Lung microvascular endothelial cell (primary cell): ENCODE measurements at regions not wholly inside any gene's neighbourhood (a gene's known extent, or its start where the extent isn't known, plus 50 kb on each side); places are given as distances from the start of the nearest gene placed in this dataset.
A peak's percentile ranks its signal among the peaks of the same experiment; 100 is the strongest.

ENCODE experiments used
- DNase-seq, 2 donors: peaks; one replicate each; pipeline versions ENCODE4 v3.0.0 to v3.0.0-alpha.2; 2010; ENCODE audit warnings: low read depth in 2 of 2

- DNase-seq = peak; percentile 78 to 83
Observed at GRCh38 chr4:18593297-18594002, 571.9 kb upstream of the LCORL start.

GRCh38 chr4:18582841-18583240 lies 561.3 kb upstream of the LCORL start:
- DNase-seq = no peak

DNA sequence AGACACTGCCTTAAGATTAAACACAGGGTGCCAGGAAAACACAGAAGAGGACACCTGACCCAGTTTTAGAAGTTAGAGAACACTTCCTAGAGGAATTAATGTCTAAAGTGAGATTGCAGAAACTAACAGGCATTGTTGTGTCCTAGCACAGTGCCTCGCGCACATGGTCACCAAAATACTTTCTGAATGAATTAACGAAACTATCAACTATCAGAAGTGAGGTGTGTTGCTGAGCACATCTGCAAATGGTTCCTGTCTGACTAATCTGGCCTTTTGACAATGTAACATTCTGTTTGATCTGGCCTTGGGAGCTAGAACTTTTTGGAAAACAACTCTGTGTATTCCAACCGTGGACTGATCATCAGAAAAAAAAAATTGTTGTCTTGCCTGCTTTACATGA lies 556.8 kb upstream of the LCORL start:
- peak in 1 of 2 donors; percentile 31 for DNase-seq

DNA sequence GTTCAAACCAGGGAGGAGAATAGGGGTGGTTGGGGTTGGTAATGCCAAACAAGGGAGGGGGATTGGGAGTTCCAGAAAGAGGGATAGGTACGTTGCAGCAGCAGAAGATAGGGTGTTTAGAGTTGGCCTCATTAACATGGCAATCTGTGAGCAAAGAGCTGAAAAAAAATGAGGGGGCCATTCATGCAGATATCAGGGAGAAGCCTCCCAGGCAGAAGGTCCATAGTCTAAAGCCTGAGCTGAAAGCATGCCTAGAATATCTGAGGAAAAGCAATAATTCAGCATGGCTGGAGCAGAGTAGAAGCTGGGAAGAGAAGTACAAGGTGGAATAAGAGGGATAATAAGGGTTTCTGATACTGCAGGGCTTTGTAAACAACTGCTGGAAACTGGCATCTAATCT lies 550.9 kb upstream of the LCORL start:
- DNase-seq = no peak

GRCh38 chr4:18571301-18571761 lies 549.8 kb upstream of the LCORL start:
- no peak for DNase-seq

DNA sequence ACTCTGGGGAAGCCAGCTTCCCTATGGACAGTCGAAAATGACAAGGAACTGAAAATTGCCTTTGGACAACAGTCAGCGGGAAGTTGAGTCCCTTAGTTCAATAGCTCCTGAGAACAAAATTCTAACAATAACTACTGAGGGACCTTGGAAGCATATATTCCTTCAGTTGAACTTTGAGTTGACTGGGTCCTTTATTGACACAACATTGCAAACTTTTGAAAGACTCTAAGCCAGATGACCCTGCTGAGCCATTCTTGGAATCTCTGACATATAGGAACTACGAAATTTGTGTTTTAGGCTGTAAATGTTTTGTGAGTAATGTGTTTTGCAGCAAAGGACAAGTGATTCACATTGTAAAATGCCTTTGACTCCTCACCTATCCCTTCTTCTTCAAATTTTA lies 548.8 kb upstream of the LCORL start:
- no peak for DNase-seq

- peak in 1 of 2 donors; percentile 54 for DNase-seq
Observed at GRCh38 chr4:18568600-18568999, 547.0 kb upstream of the LCORL start.

GRCh38 chr4:18566970-18567799 lies 545.6 kb upstream of the LCORL start:
- peak in 1 of 2 donors; percentile 49 for DNase-seq

DNA sequence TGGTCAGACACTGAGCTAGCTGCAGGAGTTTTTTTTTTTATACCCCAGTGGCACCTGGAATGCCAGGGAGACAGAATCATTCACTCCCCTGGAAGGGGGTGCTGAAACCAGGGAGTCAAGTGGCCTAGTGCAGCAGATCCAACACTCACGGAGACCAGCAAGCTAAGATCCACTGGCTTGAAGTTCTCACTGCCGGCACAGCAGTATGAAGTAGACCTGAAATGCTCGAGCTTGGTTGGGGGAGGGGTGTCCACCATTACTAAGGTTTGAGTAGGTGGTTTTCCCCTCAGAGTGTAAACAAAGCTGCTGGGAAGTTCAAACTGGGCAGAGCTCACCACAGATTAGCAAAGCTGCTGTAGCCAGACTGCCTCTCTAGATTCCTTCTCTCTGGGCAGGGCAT lies 537.9 kb upstream of the LCORL start:
- DNase-seq = no peak

GRCh38 chr4:18556402-18556801 lies 534.8 kb upstream of the LCORL start:
- DNase-seq = no peak

- DNase-seq = peak in 1 of 2 donors; percentile 41
Observed at GRCh38 chr4:18540349-18540748, 518.8 kb upstream of the LCORL start.

DNA sequence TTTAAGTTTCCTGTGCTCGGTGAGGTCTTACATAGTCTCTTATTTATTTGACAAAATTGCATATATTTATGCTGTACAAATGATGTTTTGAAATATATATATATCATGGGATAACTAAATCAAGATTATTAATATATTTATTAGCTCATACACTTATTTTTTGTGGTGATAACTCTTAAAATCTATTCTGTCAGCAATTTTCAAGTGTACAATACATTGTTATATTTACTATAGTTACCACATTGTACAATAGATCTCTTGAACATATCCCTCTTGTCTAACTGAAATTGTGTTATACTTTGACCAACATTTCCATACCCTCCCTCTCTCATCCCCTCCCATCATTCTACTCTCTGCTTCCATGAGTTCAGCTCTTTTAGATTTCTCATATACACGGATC lies 516.6 kb upstream of the LCORL start:
- no peak for DNase-seq

DNA sequence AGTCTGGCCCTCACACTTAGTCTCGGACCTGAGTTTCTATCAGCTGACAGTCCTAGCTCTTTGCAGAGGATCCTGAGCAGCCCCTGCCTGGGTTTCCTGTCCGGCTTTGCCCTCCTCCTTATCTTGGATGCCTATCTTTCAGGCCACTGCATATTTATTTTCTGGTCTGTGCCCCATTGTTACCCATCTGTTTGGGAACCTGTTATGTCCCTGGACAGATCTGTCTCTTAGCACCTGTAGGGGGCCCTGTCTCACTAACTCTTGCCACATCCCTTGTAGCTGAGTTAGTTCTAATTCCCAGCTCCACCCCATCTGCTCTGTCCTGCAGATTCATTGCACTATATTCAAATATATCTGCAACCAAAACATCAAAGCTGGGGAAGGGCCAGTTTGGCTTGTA lies 514.9 kb upstream of the LCORL start:
- DNase-seq = peak in 1 of 2 donors; percentile 6

GRCh38 chr4:18535948-18536347 lies 514.4 kb upstream of the LCORL start:
- no peak for DNase-seq

DNA sequence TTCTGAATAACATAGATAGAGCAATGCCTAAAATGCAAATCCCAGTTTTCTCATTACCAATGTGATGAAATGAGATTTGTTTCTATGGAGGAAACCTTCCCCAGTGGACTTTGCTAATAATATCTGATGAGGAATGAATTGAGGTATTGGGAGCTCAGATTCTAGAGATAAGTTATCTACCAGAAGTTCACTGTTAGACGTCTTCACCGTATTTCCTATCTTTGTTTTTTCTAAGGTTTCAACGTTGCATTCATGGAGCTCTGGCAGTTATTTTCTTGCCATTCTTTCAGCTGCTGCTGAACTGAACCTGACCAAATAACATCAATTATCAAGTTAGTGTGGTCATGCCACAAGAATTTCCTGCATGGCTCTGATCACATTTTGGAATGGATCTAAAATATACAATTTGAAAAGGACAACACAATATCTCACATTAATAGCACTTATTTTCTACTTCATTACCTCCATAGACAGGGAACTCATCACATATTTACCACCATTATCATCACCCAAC lies 511.8 kb upstream of the LCORL start:
- peak in 1 of 2 donors; percentile 53 for DNase-seq

GRCh38 chr4:18531731-18532130 lies 510.2 kb upstream of the LCORL start:
- no peak for DNase-seq

DNA sequence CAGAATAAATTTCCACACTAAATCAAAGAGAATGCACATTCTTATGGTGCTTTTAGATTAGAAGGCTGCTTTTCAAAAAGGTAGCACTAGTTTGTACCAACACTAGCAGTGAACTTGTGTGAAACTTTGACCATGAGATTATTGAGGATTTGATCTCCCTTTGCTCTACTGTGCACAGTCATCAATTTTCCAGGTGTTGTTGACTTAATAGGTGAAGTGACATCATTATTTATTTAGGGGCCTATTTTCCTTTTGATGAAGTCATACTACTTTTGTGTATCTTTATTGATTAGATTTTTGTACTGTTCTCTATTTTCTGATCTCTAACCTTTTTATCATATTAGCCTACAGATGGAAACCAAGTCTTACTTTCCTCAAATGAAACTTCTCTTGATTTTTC lies 507.9 kb upstream of the LCORL start:
- no peak for DNase-seq

GRCh38 chr4:18524667-18525066 lies 503.1 kb upstream of the LCORL start:
- peak in 1 of 2 donors; percentile 48 for DNase-seq

- no peak for DNase-seq
Observed at GRCh38 chr4:18518098-18518497, 496.5 kb upstream of the LCORL start.

GRCh38 chr4:18513861-18514260 lies 492.3 kb upstream of the LCORL start:
- no peak for DNase-seq

- DNase-seq = peak in 1 of 2 donors; percentile 74
Observed at GRCh38 chr4:18512718-18513117, 491.2 kb upstream of the LCORL start.

DNA sequence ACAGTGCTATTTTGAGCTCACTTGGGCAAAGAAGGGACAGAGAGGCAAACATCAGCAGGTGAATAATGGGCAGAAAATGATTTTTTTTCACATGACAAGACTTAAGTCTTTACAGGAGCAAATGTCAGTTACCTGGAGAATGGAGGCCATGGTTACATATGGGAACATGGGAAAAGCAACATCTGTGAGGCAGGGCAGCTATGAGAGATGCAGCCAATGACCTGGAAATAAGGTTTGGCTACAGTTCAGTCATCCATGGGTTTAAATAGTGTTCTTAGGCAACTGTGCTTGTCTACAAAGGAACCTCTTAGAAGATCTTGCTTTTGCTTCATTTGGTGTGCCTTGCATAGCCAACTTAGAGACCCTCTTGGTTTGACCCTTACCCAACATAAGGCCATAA lies 490.2 kb upstream of the LCORL start:
- DNase-seq = no peak

DNA sequence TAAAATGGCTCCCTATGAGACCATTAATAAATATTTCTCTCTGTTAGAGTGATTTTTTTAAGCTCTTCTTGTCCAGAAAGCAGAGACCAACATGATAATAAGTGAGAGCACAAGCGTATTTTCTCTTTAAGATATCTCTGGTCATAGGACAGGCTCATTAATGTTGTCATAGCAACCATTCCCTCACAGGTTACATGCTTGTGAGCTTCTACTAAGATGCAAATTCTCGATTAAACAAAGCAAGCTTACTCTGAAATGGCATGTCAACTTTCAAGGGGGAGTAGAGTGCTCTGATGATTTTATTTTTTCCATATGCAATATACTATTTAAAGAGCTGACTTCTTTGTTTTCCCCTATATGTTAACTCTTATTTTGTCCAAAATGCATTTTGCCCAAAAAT lies 487.2 kb upstream of the LCORL start:
- DNase-seq = no peak
